ENCODE measurements at regions not wholly inside any gene's neighbourhood (a gene's known extent, or its start where the extent isn't known, plus 50 kb on each side); places are given as distances from the start of the nearest gene placed in this dataset.

DNA sequence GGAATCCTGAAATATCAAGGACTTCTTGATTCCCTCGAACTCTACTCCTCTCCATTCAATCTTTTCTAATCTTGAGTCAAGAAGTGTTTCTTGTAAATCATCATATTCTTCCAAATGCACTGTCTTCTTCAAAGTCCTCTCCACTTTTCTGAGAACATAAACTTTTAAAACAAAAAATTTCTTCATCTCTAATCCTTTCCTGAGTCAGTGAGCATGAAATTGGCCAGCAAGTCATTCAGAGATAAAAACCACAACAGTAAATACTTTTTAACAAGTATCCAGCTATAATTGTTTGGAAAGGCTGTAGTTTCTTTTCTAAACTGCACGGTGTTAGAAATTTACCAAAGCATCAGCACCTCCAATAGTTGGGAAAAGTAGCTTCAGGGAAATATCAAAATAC lies 312.6 kb upstream of the GALNT5 start:
- no peak overlapping the region for H2AFZ ChIP-seq (ENCODE audit: control insufficient read depth, low read depth, low read length)
- H3K4me1 ChIP-seq (ENCODE audit: control insufficient read depth, insufficient read depth, low read length), result no peaks in the 10 kb centered on the region
- DNase-seq (ENCODE audit: low read depth, low spot score) (no peak), ATAC-seq (no peak), FAIRE-seq (no peak)
- ChIA-PET CTCF (no interaction called here), POLR2A (no interaction called here), RAD21 (ENCODE audit: unreplicated experiment) (no interaction called here), SMC1A (ENCODE audit: uncharacterized antibody, unreplicated experiment) (no interaction called here)
- no peaks in the 10 kb centered on the region for H3K36me3 ChIP-seq (ENCODE audit: control insufficient read depth in 2 of 2, insufficient read depth in 2 of 2, low read length in 1 of 2)
- BruUV-seq (replicated peaks), result no TSS peak
- no peaks in the 10 kb centered on the region for H4K20me1 ChIP-seq (ENCODE audit: control insufficient read depth, insufficient read depth)
- H3K27me3 ChIP-seq (replicated peaks in 1 of 2; ENCODE audit: control insufficient read depth in 2 of 2, insufficient read depth in 2 of 2, low read length in 1 of 2), result no peaks in the 10 kb centered on the region
- in situ Hi-C loops (cut with MboI) (no loop called here), intact Hi-C loops (cut with micrococcal nuclease; ENCODE audit: unreplicated experiment) (no loop called here)
- no peak overlapping the region for H3K27ac ChIP-seq (ENCODE audit: control insufficient read depth, insufficient read depth)
- no peaks in the 10 kb centered on the region for H3K79me2 ChIP-seq (ENCODE audit: control insufficient read depth, insufficient read depth, low read length)
- H3K9me3 ChIP-seq (replicated peaks; ENCODE audit: control insufficient read depth, insufficient read depth, low read length), result no peaks in the 10 kb centered on the region
- TF ChIP-seq FOXM1 (IDR thresholded peaks at IDR 0.05; ENCODE audit: low read depth, low read length), result no peak
- TF ChIP-seq CHD1 (IDR thresholded peaks at IDR 0.05; ENCODE audit: low read depth, low read length), result no peak
- TF ChIP-seq, protein P1, sequence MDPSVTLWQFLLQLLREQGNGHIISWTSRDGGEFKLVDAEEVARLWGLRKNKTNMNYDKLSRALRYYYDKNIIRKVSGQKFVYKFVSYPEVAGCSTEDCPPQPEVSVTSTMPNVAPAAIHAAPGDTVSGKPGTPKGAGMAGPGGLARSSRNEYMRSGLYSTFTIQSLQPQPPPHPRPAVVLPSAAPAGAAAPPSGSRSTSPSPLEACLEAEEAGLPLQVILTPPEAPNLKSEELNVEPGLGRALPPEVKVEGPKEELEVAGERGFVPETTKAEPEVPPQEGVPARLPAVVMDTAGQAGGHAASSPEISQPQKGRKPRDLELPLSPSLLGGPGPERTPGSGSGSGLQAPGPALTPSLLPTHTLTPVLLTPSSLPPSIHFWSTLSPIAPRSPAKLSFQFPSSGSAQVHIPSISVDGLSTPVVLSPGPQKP (IDR thresholded peaks at IDR 0.05; ENCODE audit: low read depth, low read length), result no peak
- TF ChIP-seq SRF (IDR thresholded peaks at IDR 0.05; ENCODE audit: low read depth in 2 of 2, low read length in 2 of 2), result no peak
- no peak for TF ChIP-seq POLR2AphosphoS2 (IDR thresholded peaks at IDR 0.05; ENCODE audit: low read depth, low read length)
- TF ChIP-seq FOXK2 (IDR thresholded peaks at IDR 0.05), result no peak
- no peak for TF ChIP-seq YY1 (IDR thresholded peaks at IDR 0.05; ENCODE audit: low read depth, low read length)
- TF ChIP-seq POLR2AphosphoS5 (IDR thresholded peaks at IDR 0.05; ENCODE audit: low read length), result no peak
- no peak for TF ChIP-seq MEF2B (IDR thresholded peaks at IDR 0.05; ENCODE audit: partially characterized antibody, poor library complexity, severe bottlenecking)
- TF ChIP-seq, protein P2, sequence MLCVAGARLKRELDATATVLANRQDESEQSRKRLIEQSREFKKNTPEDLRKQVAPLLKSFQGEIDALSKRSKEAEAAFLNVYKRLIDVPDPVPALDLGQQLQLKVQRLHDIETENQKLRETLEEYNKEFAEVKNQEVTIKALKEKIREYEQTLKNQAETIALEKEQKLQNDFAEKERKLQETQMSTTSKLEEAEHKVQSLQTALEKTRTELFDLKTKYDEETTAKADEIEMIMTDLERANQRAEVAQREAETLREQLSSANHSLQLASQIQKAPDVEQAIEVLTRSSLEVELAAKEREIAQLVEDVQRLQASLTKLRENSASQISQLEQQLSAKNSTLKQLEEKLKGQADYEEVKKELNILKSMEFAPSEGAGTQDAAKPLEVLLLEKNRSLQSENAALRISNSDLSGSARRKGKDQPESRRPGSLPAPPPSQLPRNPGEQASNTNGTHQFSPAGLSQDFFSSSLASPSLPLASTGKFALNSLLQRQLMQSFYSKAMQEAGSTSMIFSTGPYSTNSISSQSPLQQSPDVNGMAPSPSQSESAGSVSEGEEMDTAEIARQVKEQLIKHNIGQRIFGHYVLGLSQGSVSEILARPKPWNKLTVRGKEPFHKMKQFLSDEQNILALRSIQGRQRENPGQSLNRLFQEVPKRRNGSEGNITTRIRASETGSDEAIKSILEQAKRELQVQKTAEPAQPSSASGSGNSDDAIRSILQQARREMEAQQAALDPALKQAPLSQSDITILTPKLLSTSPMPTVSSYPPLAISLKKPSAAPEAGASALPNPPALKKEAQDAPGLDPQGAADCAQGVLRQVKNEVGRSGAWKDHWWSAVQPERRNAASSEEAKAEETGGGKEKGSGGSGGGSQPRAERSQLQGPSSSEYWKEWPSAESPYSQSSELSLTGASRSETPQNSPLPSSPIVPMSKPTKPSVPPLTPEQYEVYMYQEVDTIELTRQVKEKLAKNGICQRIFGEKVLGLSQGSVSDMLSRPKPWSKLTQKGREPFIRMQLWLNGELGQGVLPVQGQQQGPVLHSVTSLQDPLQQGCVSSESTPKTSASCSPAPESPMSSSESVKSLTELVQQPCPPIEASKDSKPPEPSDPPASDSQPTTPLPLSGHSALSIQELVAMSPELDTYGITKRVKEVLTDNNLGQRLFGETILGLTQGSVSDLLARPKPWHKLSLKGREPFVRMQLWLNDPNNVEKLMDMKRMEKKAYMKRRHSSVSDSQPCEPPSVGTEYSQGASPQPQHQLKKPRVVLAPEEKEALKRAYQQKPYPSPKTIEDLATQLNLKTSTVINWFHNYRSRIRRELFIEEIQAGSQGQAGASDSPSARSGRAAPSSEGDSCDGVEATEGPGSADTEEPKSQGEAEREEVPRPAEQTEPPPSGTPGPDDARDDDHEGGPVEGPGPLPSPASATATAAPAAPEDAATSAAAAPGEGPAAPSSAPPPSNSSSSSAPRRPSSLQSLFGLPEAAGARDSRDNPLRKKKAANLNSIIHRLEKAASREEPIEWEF (IDR thresholded peaks at IDR 0.05; ENCODE audit: insufficient replicate concordance, low read depth, low read length), result no peak
- no peak for TF ChIP-seq TARDBP (IDR thresholded peaks at IDR 0.05; ENCODE audit: borderline replicate concordance)
- TF ChIP-seq IKZF2 (IDR thresholded peaks at IDR 0.05), result no peak
- no peak for TF ChIP-seq SMAD1 (IDR thresholded peaks at IDR 0.05; ENCODE audit: low read depth, partially characterized antibody)
- TF ChIP-seq ETV6 (conservative IDR thresholded peaks at IDR 0.05 in 1 of 2, IDR thresholded peaks at IDR 0.05 in 1 of 2; ENCODE audit: borderline replicate concordance in 1 of 2, low read depth in 1 of 2), result no peak
- TF ChIP-seq MXI1 (IDR thresholded peaks at IDR 0.05; ENCODE audit: low read depth, low read length), result no peak
- TF ChIP-seq RAD51 (IDR thresholded peaks at IDR 0.05), result no peak
- TF ChIP-seq ESRRA (IDR thresholded peaks at IDR 0.05; ENCODE audit: low read length), result no peak
- WGBS (ENCODE audit: insufficient coverage, insufficient replicate concordance, low lambda C conversion rate, missing lambda C conversion rate), result 0% methylated on average over 2 of the region's 2 CpGs
- no peak overlapping the region for H3K4me2 ChIP-seq (ENCODE audit: control insufficient read depth, insufficient read depth)
- H3K9ac ChIP-seq (ENCODE audit: control insufficient read depth, insufficient read depth, low read length), result no peak overlapping the region
- no peak overlapping the region for H3K4me3 ChIP-seq
